SK-N-SH treated with all-trans-retinoic acid at 6 μM for 48 hours (cell line): ENCODE measurements at regions not wholly inside any gene's neighbourhood (a gene's known extent, or its start where the extent isn't known, plus 50 kb on each side); places are given as distances from the start of the nearest gene placed in this dataset.

Experiments used
- ESRRG ChIP-seq: fragments of 250-450 bp; sonication (Bioruptor Pico); IDR thresholded peaks from 2 replicates; pipeline ENCODE4 v1.6.1; 2021; ENCODE audit warnings: mild to moderate bottlenecking
- ZC3H10 ChIP-seq: fragments of 250-450 bp; sonication (Bioruptor Pico); IDR thresholded peaks from 2 replicates; pipeline ENCODE4 v1.5.1; 2021; ENCODE audit warnings: mild to moderate bottlenecking, moderate library complexity

- TF ChIP-seq ESRRG (no peak), ZC3H10 (CRISPR knock-in tag) (no peak)
Measured at GRCh38 chr2:122138561-122138960, 383.1 kb downstream of the TSN start.
